ENCODE measurements at regions not wholly inside any gene's neighbourhood (a gene's known extent, or its start where the extent isn't known, plus 50 kb on each side); places are given as distances from the start of the nearest gene placed in this dataset.
"Not testable (repeated sequence)": the region's sequence is repeated elsewhere in the genome, so short reads cannot be mapped to it uniquely, and the experiment has no call there.

GRCh38 chr2:131636704-131637308 lies 109.1 kb downstream of the CCDC74A start:
- intact Hi-C loops (cut with DNase I); DNase-seq (ENCODE audit: low spot score): not testable (repeated sequence)

GRCh38 chr2:131639001-131639620 lies 111.4 kb downstream of the CCDC74A start:
- intact Hi-C loops (cut with DNase I); DNase-seq (ENCODE audit: low spot score): not testable (repeated sequence)

GRCh38 chr2:131641414-131642206 lies 113.9 kb downstream of the CCDC74A start:
- no peak for DNase-seq (ENCODE audit: low spot score)
- intact Hi-C loops (cut with DNase I) = no loop called here

GRCh38 chr2:131643180-131643579 lies 115.5 kb downstream of the CCDC74A start:
- intact Hi-C loops (cut with DNase I); DNase-seq (ENCODE audit: low spot score): not testable (repeated sequence)

GRCh38 chr2:131645177-131645765 lies 117.6 kb downstream of the CCDC74A start:
- no peak for DNase-seq (ENCODE audit: low spot score)
- intact Hi-C loops (cut with DNase I) = no loop called here

GRCh38 chr2:131646220-131646619 lies 118.5 kb downstream of the CCDC74A start:
- intact Hi-C loops (cut with DNase I); DNase-seq (ENCODE audit: low spot score): not testable (repeated sequence)

GRCh38 chr2:131646669-131647297 lies 119.1 kb downstream of the CCDC74A start:
- no peak for DNase-seq (ENCODE audit: low spot score)
- intact Hi-C loops (cut with DNase I) = no loop called here

- intact Hi-C loops (cut with DNase I); DNase-seq (ENCODE audit: low spot score): not testable (repeated sequence)
Measured at GRCh38 chr2:131648565-131648964, 120.9 kb downstream of the CCDC74A start.

- DNase-seq (ENCODE audit: low spot score); intact Hi-C loops (cut with DNase I): not testable (repeated sequence)
Measured at GRCh38 chr2:131652246-131652645, 124.6 kb downstream of the CCDC74A start.

GRCh38 chr2:131654107-131654506 lies 126.4 kb downstream of the CCDC74A start:
- DNase-seq (ENCODE audit: low spot score); intact Hi-C loops (cut with DNase I): not testable (repeated sequence)

GRCh38 chr2:131656816-131657633 lies 129.3 kb downstream of the CCDC74A start:
- no peak for DNase-seq (ENCODE audit: low spot score)
- intact Hi-C loops (cut with DNase I) = no loop called here

- no peak for DNase-seq (ENCODE audit: low spot score)
Measured at GRCh38 chr2:131657895-131658768, 130.4 kb downstream of the CCDC74A start.

GRCh38 chr2:131658769-131659131 lies 131.1 kb downstream of the CCDC74A start:
- intact Hi-C loops (cut with DNase I) = no loop called here
- DNase-seq (ENCODE audit: low spot score) = no peak

More at GRCh38 chr2:131657895-131658768, 130.4 kb downstream of the CCDC74A start:
- intact Hi-C loops (cut with DNase I) = no loop called here

- intact Hi-C loops (cut with DNase I) = no loop called here
Measured at GRCh38 chr2:131659168-131659572, 131.5 kb downstream of the CCDC74A start.

GRCh38 chr2:131661101-131661782 lies 133.6 kb downstream of the CCDC74A start:
- intact Hi-C loops (cut with DNase I); DNase-seq (ENCODE audit: low spot score): not testable (repeated sequence)

More at GRCh38 chr2:131659168-131659572, 131.5 kb downstream of the CCDC74A start:
- DNase-seq (ENCODE audit: low spot score) = no peak

- DNase-seq (ENCODE audit: low spot score); intact Hi-C loops (cut with DNase I): not testable (repeated sequence)
Measured at GRCh38 chr2:131661884-131662535, 134.3 kb downstream of the CCDC74A start.

GRCh38 chr2:131663501-131663900 lies 135.8 kb downstream of the CCDC74A start:
- DNase-seq (ENCODE audit: low spot score); intact Hi-C loops (cut with DNase I): not testable (repeated sequence)
